Psoas muscle (tissue), 7 donors: ENCODE measurements at regions not wholly inside any gene's neighbourhood (a gene's known extent, or its start where the extent isn't known, plus 50 kb on each side); places are given as distances from the start of the nearest gene placed in this dataset.

ENCODE experiments used
- ATAC-seq, 4 donors: fragments of 200-7000 bp; cut with Tn5 transposase; one replicate each; pipeline ENCODE4 v1.9.1; 2020; ENCODE audit warnings: moderate library complexity in 3 of 4, mild to moderate bottlenecking in 2 of 4
- DNase-seq, 2 donors: peaks; one replicate each; pipeline ENCODE4 v3.0.0-alpha.2; 2020
- H3K27ac ChIP-seq: fragments of 200-600 bp; one replicate; pipeline ENCODE4 v1.8.0; 2022
- H3K27me3 ChIP-seq, 3 donors: fragments of 200-600 bp in 1 of 3; one replicate each; pipeline versions ENCODE4 v1.6.1 to v1.8.0; 2013 to 2022; ENCODE audit warnings: low read length in 2 of 3, mild to moderate bottlenecking in 2 of 3, moderate library complexity in 1 of 3; ENCODE audit not compliant: insufficient read depth in 3 of 3
- H3K36me3 ChIP-seq, 2 donors: fragments of 200-600 bp in 1 of 2; one replicate each; pipeline versions ENCODE4 v1.6.1 to v1.8.0; 2013 to 2022; ENCODE audit warnings: low read depth in 1 of 2, mild to moderate bottlenecking in 1 of 2, moderate library complexity in 1 of 2; ENCODE audit not compliant: insufficient read depth in 1 of 2
- H3K4me1 ChIP-seq: fragments of 200-600 bp; one replicate; pipeline ENCODE4 v1.8.0; 2022
- H3K4me3 ChIP-seq: fragments of 200-600 bp; one replicate; pipeline ENCODE4 v1.8.0; 2022; ENCODE audit warnings: mild to moderate bottlenecking
- H3K9me3 ChIP-seq: fragments of 200-600 bp; one replicate; pipeline ENCODE4 v1.8.0; 2022
- WGBS, 3 donors: extraction: QIAGEN DNeasy Blood & Tissue Kit; methylation state at CpG; one replicate each; pipeline versions ENCODE4 v1.1.6 to v1.1.7; 2013; 5-methylcytosine and 5-hydroxymethylcytosine counted together
- intact Hi-C, 2 donors: fragments of 100-400 bp; cut with DNase I; formaldehyde crosslinking; loops; one replicate each; pipeline versions ENCODE4 v1.11.0 to v1.14.2; 2022
- TF ChIP-seq, protein P1 (sequence below): fragments of 200-600 bp; IDR thresholded peaks from one replicate; pipeline ENCODE4 v1.8.0; 2022; ENCODE audit warnings: antibody characterized with exemption
- donor health status: healthy with polysubstance abuse.
- donor health status: DM: no; HTN: no; CAD: no; lungs with moderate emphysema.
- donor health status: Bipolar disorder and iron deficiency.
- donor health status: healthy.
- donor health status: DM: yes; HTN: yes; CAD: no.
- donor health status: DM: no; HTN: no; CAD: no.
- donor health status: DM: yes; HTN: yes; CAD: no.

DNA sequence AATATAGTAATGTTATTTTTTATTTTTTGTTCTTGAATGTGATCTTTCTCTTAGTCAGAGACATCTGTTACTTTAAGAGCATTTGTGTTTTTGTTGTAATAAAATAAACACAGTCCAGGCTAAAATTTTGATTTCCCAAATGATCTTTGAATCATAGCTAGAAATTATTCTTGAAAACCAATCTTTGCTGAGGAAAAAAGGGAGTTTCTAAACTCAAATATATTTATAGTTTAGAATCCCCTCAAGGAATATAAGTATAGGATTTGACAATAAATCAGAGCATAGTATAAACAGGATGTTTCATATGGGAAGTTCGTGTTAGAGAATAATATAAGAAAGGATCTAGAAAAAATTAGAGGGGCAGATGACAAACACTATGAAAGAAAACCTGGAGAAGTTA, 118.8 kb upstream of the ADAMTS19 start:
- H3K4me1 ChIP-seq: no peaks in the 10 kb centered on the region
- no peak overlapping the region for H3K4me3 ChIP-seq
- DNase-seq: no peak
- ATAC-seq: no peak
- no peaks in the 10 kb centered on the region for H3K27me3 ChIP-seq
- WGBS, 3 donors: 61 to 73% (median 72%) methylated on average over 1 of the region's 1 CpG
- H3K27ac ChIP-seq: no peak overlapping the region
- TF ChIP-seq, protein P1, sequence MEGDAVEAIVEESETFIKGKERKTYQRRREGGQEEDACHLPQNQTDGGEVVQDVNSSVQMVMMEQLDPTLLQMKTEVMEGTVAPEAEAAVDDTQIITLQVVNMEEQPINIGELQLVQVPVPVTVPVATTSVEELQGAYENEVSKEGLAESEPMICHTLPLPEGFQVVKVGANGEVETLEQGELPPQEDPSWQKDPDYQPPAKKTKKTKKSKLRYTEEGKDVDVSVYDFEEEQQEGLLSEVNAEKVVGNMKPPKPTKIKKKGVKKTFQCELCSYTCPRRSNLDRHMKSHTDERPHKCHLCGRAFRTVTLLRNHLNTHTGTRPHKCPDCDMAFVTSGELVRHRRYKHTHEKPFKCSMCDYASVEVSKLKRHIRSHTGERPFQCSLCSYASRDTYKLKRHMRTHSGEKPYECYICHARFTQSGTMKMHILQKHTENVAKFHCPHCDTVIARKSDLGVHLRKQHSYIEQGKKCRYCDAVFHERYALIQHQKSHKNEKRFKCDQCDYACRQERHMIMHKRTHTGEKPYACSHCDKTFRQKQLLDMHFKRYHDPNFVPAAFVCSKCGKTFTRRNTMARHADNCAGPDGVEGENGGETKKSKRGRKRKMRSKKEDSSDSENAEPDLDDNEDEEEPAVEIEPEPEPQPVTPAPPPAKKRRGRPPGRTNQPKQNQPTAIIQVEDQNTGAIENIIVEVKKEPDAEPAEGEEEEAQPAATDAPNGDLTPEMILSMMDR: no peak
- H3K9me3 ChIP-seq: no peaks in the 10 kb centered on the region
- H3K36me3 ChIP-seq: no peaks in the 10 kb centered on the region
- intact Hi-C loops: no loop called here

DNA sequence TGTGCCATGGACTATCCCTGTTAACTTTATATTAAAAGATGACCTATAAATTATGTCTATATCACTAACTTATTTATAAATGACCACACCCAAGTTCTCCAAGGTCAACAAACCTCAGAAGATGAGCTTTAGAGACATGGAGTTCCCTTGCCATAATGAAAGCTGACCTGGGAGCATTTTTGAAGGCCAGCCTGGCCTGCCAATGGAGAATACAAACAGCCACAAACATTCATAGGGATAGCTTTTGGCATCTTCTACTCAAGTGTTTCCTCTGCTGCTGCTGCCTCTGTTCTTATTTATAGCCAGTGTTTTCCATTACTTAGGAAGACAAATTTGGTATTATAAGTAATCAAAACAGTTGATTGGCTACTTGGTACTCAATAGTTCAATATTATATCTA, 117.3 kb upstream of the ADAMTS19 start:
- Histone ChIP-seq H3K27me3 (no peaks in the 10 kb centered on the region), H3K4me1 (no peaks in the 10 kb centered on the region), H3K36me3 (no peaks in the 10 kb centered on the region), H3K27ac (no peak overlapping the region), H3K4me3 (no peak overlapping the region), H3K9me3 (no peaks in the 10 kb centered on the region)
- intact Hi-C loops: no loop called here
- peak in 3 of 4 donors; percentile 67 to 72 (median 70) for ATAC-seq
- DNase-seq: no peak
- TF ChIP-seq, protein P1: no peak

DNA sequence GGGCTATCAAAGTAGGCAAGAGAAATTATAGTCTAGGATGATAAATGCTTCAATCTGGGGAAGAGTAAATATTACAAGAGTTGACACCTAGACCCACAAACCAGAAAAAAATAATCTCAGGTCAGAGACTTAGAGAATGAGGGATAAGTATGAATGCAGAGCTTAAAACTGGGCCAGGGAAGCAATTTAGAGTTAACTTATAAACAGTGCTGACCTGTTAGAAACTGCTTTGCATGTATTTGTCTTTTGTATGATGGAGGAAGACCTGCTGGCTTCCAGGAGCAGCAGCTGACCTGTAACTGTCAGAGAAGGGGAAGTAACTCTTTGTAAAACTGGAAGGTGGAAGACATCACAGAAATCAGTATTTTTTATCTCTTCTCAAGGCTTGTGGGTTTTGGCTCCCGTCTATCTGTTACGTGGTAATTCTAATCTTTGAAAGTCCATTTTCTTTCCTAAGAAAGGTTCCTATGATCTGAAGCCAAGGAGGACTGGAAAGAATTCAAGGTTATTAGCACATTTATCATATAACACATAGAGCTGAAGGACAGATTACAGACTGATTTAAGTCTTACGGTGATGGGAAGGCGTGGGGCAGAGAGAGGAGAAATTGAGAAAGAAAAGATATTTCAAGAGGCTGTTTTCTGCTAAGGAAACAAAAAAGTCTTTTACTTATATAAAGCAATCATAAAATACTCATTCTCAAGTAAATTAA, 114.7 kb upstream of the ADAMTS19 start:
- intact Hi-C loops: no loop called here
- ATAC-seq (no peak), DNase-seq (no peak)
- Histone ChIP-seq H3K36me3 (no peaks in the 10 kb centered on the region), H3K4me3 (no peak overlapping the region), H3K9me3 (peaks cover 9% of the 10 kb centered on the region), H3K27ac (no peak overlapping the region), H3K27me3 (no peaks in the 10 kb centered on the region), H3K4me1 (no peaks in the 10 kb centered on the region)
- WGBS, 3 donors: 17 to 52% (median 28%) methylated on average over 4 of the region's 4 CpGs
- TF ChIP-seq, protein P1: no peak

DNA sequence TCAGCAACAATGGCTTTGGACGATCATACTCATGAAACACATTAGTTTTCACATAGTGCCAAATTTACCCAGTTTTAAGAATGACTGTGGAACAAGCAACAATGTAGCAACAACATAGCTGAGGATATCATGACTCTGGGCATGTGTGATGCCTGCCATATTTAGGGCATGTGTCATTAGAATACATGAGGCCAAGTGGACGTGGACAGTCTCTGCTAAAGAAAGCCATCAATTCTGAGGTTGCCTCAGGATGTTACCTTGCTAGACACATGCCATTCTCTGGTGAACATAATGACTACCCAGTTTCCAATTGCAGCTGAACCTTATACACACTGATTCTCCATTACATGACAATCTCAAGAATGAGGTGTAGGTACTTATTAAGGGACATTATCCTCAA, 103.3 kb upstream of the ADAMTS19 start:
- DNase-seq: no peak
- Histone ChIP-seq H3K36me3 (no peaks in the 10 kb centered on the region), H3K27me3 (no peaks in the 10 kb centered on the region), H3K4me1 (no peaks in the 10 kb centered on the region), H3K27ac (no peak overlapping the region), H3K9me3 (no peaks in the 10 kb centered on the region), H3K4me3 (no peak overlapping the region)
- WGBS, 3 donors: 20 to 41% (median 32%) methylated on average over 2 of the region's 2 CpGs
- TF ChIP-seq, protein P1: no peak
- peak; percentile 91 to 99 (median 93) for ATAC-seq
- intact Hi-C loops: no loop called here

DNA sequence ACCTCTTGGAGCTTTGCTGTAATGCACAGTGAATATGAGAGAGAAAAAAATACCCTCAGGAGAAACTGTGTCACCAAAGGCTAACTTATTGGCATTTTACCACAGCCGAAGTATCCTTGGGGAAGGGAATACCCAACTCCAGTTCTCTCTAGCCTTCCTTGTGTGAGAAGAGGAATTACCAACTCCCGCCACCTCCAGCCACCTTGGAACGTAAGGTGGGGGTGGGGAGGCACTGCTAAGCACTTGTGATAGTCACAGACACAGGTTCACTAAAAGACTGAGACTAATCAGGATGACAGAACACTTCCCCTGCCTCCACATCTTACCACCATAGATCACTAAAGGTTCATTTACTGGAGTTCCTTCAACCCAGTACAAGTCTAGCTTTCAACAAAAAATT, 102.0 kb upstream of the ADAMTS19 start:
- H3K9me3 ChIP-seq: no peaks in the 10 kb centered on the region
- no peak overlapping the region for H3K4me3 ChIP-seq
- H3K36me3 ChIP-seq: no peaks in the 10 kb centered on the region
- H3K4me1 ChIP-seq: no peaks in the 10 kb centered on the region
- intact Hi-C loops: no loop called here
- no peaks in the 10 kb centered on the region for H3K27me3 ChIP-seq
- TF ChIP-seq, protein P1: no peak
- WGBS, 3 donors: 92 to 100% (median 93%) methylated on average over 3 of the region's 3 CpGs
- ATAC-seq (no peak), DNase-seq (peak in 1 of 2 donors; percentile 23)
- H3K27ac ChIP-seq: no peak overlapping the region
